ENCODE measurements at regions not wholly inside any gene's neighbourhood (a gene's known extent, or its start where the extent isn't known, plus 50 kb on each side); places are given as distances from the start of the nearest gene placed in this dataset.

GRCh38 chr17:79446399-79447009 lies 164.3 kb downstream of the RBFOX3 start:
- no peak for DNase-seq (ENCODE audit: low read depth in 2 of 2)

- no peak for DNase-seq (ENCODE audit: low read depth in 2 of 2)
These were observed 166.7 kb downstream of the RBFOX3 start for GRCh38 chr17:79444198-79444597.

- DNase-seq (ENCODE audit: low read depth in 2 of 2) = no peak
These were observed 167.8 kb downstream of the RBFOX3 start for GRCh38 chr17:79443026-79443425.

- no peak for DNase-seq (ENCODE audit: low read depth in 2 of 2)
These were observed 169.3 kb downstream of the RBFOX3 start for GRCh38 chr17:79441356-79442160.

- DNase-seq (ENCODE audit: low read depth in 2 of 2) = no peak
These were observed 170.6 kb downstream of the RBFOX3 start for GRCh38 chr17:79440251-79440650.

- no peak for DNase-seq (ENCODE audit: low read depth in 2 of 2)
These were observed 171.4 kb downstream of the RBFOX3 start for GRCh38 chr17:79439493-79439892.

GRCh38 chr17:79438546-79439334 lies 172.1 kb downstream of the RBFOX3 start:
- no peak for DNase-seq (ENCODE audit: low read depth in 2 of 2)

- DNase-seq (ENCODE audit: low read depth in 2 of 2) = no peak
These were observed 172.8 kb downstream of the RBFOX3 start for GRCh38 chr17:79438058-79438457.

- no peak for DNase-seq (ENCODE audit: low read depth in 2 of 2)
These were observed 173.8 kb downstream of the RBFOX3 start for GRCh38 chr17:79437081-79437480.

- DNase-seq (ENCODE audit: low read depth in 2 of 2) = no peak
These were observed 174.9 kb downstream of the RBFOX3 start for GRCh38 chr17:79435962-79436361.

GRCh38 chr17:79435296-79435695 lies 175.6 kb downstream of the RBFOX3 start:
- DNase-seq (ENCODE audit: low read depth in 2 of 2) = no peak

GRCh38 chr17:79434215-79434614 lies 176.6 kb downstream of the RBFOX3 start:
- DNase-seq (ENCODE audit: low read depth in 2 of 2) = no peak

- no peak for DNase-seq (ENCODE audit: low read depth in 2 of 2)
These were observed 177.5 kb downstream of the RBFOX3 start for GRCh38 chr17:79433379-79433778.

- no peak for DNase-seq (ENCODE audit: low read depth in 2 of 2)
These were observed 179.7 kb downstream of the RBFOX3 start for GRCh38 chr17:79431175-79431574.

- DNase-seq (ENCODE audit: low read depth in 2 of 2) = no peak
These were observed 180.9 kb downstream of the RBFOX3 start for GRCh38 chr17:79429864-79430494.

- no peak for DNase-seq (ENCODE audit: low read depth in 2 of 2)
These were observed 181.9 kb downstream of the RBFOX3 start for GRCh38 chr17:79428988-79429387.

GRCh38 chr17:79427621-79428539 lies 183.0 kb downstream of the RBFOX3 start:
- DNase-seq (ENCODE audit: low read depth in 2 of 2) = no peak

- no peak for DNase-seq (ENCODE audit: low read depth in 2 of 2)
These were observed 185.2 kb downstream of the RBFOX3 start for GRCh38 chr17:79425686-79426085.

- DNase-seq (ENCODE audit: low read depth in 2 of 2) = no peak
These were observed 186.2 kb downstream of the RBFOX3 start for GRCh38 chr17:79424471-79425185.

- no peak for DNase-seq (ENCODE audit: low read depth in 2 of 2)
These were observed 186.9 kb downstream of the RBFOX3 start for GRCh38 chr17:79423811-79424465.

Measured in activated CD8-positive, alpha-beta memory T cell treated with anti-CD3 and anti-CD28 coated beads for 4 hours (primary cell).